Activated CD8-positive, alpha-beta T cell treated with anti-CD3 and anti-CD28 coated beads for 36 hours (primary cell): ENCODE measurements at regions not wholly inside any gene's neighbourhood (a gene's known extent, or its start where the extent isn't known, plus 50 kb on each side); places are given as distances from the start of the nearest gene placed in this dataset.

Experiments used
- ATAC-seq: fragments of 200-7000 bp; cut with Tn5 transposase; one replicate; pipeline ENCODE4 v1.10.0; 2021; ENCODE audit warnings: mild to moderate bottlenecking, moderate library complexity
- CTCF ChIA-PET: fragments of 350-600 bp; sonication (Branson Sonifier 250); formaldehyde crosslinking; loops from one replicate; lab custom pipeline; 2021; ENCODE audit warnings: antibody characterized with exemption; lab: Charles Lee
- POLR2A ChIA-PET: fragments of 350-600 bp; sonication (Branson Sonifier 250); formaldehyde crosslinking; loops from one replicate; lab custom pipeline; 2021; ENCODE audit warnings: antibody characterized with exemption; lab: Charles Lee
- DNase-seq: peaks from one replicate; pipeline ENCODE4 v3.0.0-alpha.2; 2020
- H3K27ac Mint-ChIP-seq: one replicate; pipeline ENCODE4 v1.8.0; 2021; ENCODE audit warnings: mild to moderate bottlenecking, mixed read lengths
- H3K27me3 Mint-ChIP-seq: one replicate; pipeline ENCODE4 v1.8.0; 2021; ENCODE audit warnings: mixed read lengths
- H3K36me3 Mint-ChIP-seq: one replicate; pipeline ENCODE4 v1.8.0; 2021; ENCODE audit warnings: low read depth, mixed read lengths
- H3K4me1 Mint-ChIP-seq: one replicate; pipeline ENCODE4 v1.8.0; 2021; ENCODE audit warnings: low read depth, mixed read lengths
- H3K4me3 Mint-ChIP-seq: one replicate; pipeline ENCODE4 v1.8.0; 2021; ENCODE audit warnings: mild to moderate bottlenecking, moderate library complexity, mixed read lengths
- H3K9me3 Mint-ChIP-seq: one replicate; pipeline ENCODE4 v1.8.0; 2021; ENCODE audit warnings: mixed read lengths
- intact Hi-C: fragments of 100-400 bp; cut with micrococcal nuclease; formaldehyde crosslinking; loops from one replicate; pipeline ENCODE4 v1.10.0; 2022
- TF ChIP-seq, protein P1 (sequence below): fragments of 200-600 bp; IDR thresholded peaks from one replicate; pipeline ENCODE4 v1.8.0; 2022; ENCODE audit warnings: antibody characterized with exemption, mild to moderate bottlenecking

DNA sequence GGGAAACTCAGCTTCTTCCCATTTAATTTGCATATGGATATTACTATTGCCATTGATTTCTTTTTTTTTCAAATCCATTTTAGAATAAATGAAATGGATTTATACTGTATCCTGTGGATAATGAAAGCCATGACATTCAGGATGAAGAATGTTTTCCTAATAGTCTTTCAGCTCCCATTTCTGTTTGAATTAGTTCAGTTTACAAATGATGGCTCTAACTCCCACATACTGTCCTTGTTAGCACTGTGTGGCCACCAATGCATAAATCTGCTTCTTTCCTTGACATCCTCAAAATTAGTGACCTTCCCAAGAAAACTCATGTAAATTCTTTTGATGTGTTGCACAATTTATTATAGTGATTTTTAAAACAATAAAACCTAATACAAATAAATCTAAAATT, 693.2 kb upstream of the GJE1 start:
- intact Hi-C loops, result no loop called here
- ChIA-PET POLR2A (no interaction called here), CTCF (no interaction called here)
- Mint-ChIP-seq H3K36me3 (no peaks in the 10 kb centered on the region), H3K9me3 (no peaks in the 10 kb centered on the region), H3K4me3 (no peak overlapping the region), H3K4me1 (no peaks in the 10 kb centered on the region), H3K27me3 (no peaks in the 10 kb centered on the region), H3K27ac (no peak overlapping the region)
- DNase-seq (no peak), ATAC-seq (no peak)
- TF ChIP-seq, protein P1, sequence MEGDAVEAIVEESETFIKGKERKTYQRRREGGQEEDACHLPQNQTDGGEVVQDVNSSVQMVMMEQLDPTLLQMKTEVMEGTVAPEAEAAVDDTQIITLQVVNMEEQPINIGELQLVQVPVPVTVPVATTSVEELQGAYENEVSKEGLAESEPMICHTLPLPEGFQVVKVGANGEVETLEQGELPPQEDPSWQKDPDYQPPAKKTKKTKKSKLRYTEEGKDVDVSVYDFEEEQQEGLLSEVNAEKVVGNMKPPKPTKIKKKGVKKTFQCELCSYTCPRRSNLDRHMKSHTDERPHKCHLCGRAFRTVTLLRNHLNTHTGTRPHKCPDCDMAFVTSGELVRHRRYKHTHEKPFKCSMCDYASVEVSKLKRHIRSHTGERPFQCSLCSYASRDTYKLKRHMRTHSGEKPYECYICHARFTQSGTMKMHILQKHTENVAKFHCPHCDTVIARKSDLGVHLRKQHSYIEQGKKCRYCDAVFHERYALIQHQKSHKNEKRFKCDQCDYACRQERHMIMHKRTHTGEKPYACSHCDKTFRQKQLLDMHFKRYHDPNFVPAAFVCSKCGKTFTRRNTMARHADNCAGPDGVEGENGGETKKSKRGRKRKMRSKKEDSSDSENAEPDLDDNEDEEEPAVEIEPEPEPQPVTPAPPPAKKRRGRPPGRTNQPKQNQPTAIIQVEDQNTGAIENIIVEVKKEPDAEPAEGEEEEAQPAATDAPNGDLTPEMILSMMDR, result no peak

DNA sequence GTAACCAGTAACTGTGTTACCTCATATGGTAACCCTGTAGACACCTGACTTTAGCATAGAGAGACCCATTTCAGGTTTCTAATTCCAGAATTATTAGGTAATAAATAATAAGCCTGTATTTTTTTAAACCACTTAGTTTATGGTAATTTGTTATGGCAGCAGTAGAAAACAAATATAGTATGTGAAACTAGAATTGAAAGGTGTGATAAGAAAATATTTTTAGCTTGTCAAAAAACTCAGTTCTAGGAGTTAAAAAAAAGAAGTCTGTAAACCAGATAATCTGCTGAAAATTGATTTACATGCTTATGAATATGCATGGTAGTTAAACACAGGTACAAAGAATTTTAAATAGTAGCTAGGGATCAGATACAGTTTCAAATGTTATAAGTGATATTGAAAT, 695.0 kb upstream of the GJE1 start:
- ATAC-seq, result no peak
- CTCF ChIA-PET, result no interaction called here
- H3K4me3 Mint-ChIP-seq, result no peak overlapping the region
- TF ChIP-seq, protein P1, result no peak
- no peak for DNase-seq
- POLR2A ChIA-PET, result no interaction called here
- intact Hi-C loops, result no loop called here
- H3K36me3 Mint-ChIP-seq, result no peaks in the 10 kb centered on the region
- H3K9me3 Mint-ChIP-seq, result no peaks in the 10 kb centered on the region
- H3K27me3 Mint-ChIP-seq, result no peaks in the 10 kb centered on the region
- no peaks in the 10 kb centered on the region for H3K4me1 Mint-ChIP-seq
- H3K27ac Mint-ChIP-seq, result no peak overlapping the region

DNA sequence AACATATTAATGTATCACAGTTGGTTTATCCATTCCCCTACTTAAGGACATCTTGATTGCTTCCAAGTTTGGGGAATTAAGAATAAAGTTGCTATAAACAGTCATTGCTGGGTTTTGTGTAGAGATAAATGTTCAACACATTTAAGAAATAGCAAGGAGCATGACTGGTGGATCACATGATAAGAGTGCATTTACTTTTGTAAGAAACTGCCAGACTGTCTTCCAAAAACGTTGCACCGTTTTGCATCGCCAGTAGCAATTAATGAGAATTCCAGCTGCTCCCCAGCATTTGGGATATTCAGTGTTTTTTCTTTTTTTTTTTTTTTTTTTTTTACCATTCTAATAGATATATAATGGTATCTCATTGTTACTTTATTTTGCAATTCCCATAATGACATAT, 695.7 kb upstream of the GJE1 start:
- no peak for DNase-seq
- TF ChIP-seq, protein P1, result no peak
- no peaks in the 10 kb centered on the region for H3K4me1 Mint-ChIP-seq
- intact Hi-C loops, result no loop called here
- CTCF ChIA-PET, result no interaction called here
- POLR2A ChIA-PET, result no interaction called here
- H3K36me3 Mint-ChIP-seq, result no peaks in the 10 kb centered on the region
- H3K9me3 Mint-ChIP-seq, result no peaks in the 10 kb centered on the region
- no peak overlapping the region for H3K4me3 Mint-ChIP-seq
- H3K27me3 Mint-ChIP-seq, result no peaks in the 10 kb centered on the region
- ATAC-seq, result no peak
- H3K27ac Mint-ChIP-seq, result no peak overlapping the region

DNA sequence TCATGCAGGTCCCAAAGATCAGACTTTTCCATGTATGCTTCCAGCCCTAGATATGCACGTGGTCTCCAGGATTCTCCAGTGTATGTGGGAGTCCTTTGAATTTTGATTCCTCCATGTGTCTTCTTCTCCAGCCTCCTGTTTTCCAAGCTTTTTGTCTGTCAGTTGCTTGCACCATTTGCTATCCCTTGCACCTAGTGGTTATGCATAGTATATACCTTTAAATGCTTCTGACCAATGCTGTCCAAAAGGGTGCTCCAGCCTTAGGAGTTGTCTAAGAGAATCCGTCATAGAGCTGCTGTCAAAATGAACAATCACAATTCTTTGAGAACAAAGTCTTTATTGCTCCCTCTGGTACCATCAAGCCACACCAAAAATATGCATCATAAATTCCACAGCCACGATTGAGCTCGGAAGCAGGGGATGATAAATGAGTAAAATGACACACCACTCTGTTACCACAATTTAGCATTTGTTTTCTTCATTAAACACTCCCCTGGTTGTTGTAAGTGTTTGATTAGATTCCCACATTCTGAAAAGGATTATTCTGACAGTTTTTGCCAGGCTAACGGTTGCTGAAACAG, 706.2 kb upstream of the GJE1 start:
- DNase-seq (no peak), ATAC-seq (no peak)
- Mint-ChIP-seq H3K4me1 (no peaks in the 10 kb centered on the region), H3K27me3 (no peaks in the 10 kb centered on the region), H3K4me3 (no peak overlapping the region), H3K9me3 (peaks cover 15% of the 10 kb centered on the region), H3K36me3 (no peaks in the 10 kb centered on the region), H3K27ac (no peak overlapping the region)
- CTCF ChIA-PET, result no interaction called here
- TF ChIP-seq, protein P1, result no peak
- intact Hi-C loops, result no loop called here
- POLR2A ChIA-PET, result no interaction called here

DNA sequence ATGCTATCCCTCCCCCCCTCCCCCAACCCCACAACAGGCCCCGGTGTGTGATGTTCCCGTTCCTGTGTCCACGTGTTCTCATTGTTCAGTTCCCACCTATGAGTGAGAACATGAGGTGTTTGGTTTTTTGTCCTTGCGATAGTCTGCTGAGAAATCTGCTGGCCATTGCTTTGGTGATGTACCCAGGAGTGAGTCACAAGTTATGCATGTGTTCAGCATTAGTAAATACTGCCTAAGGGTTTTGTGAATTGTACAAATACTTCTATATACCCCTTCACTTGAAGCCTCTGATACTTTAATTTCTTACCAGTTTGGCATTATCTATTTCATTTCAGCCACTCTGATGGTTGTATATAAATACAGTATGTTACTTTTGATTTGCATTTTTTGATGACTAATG, 711.3 kb upstream of the GJE1 start:
- ATAC-seq (no peak), DNase-seq (no peak)
- ChIA-PET POLR2A (no interaction called here), CTCF (no interaction called here)
- no peaks in the 10 kb centered on the region for H3K36me3 Mint-ChIP-seq
- H3K4me1 Mint-ChIP-seq, result no peaks in the 10 kb centered on the region
- peaks cover 12% of the 10 kb centered on the region for H3K9me3 Mint-ChIP-seq
- no peak overlapping the region for H3K27ac Mint-ChIP-seq
- no peaks in the 10 kb centered on the region for H3K27me3 Mint-ChIP-seq
- intact Hi-C loops, result no loop called here
- H3K4me3 Mint-ChIP-seq, result no peak overlapping the region
- TF ChIP-seq, protein P1, result no peak
